ENCODE measurements at regions not wholly inside any gene's neighbourhood (a gene's known extent, or its start where the extent isn't known, plus 50 kb on each side); places are given as distances from the start of the nearest gene placed in this dataset.

GRCh38 chr16:80189476-80190175, 351.2 kb upstream of the DYNLRB2 start:
- Histone ChIP-seq H2BK15ac (ENCODE audit: low read depth, low read length) (no peak overlapping the region), H3K23ac (ENCODE audit: insufficient read length, low read depth, low read length) (no peak overlapping the region), H3K23me2 (ENCODE audit: insufficient read length, low read depth, low read length, poor library complexity, severe bottlenecking) (no peaks in the 10 kb centered on the region), H4K20me1 (ENCODE audit: control insufficient read depth, insufficient read depth, insufficient read length) (no peaks in the 10 kb centered on the region), H2BK5ac (ENCODE audit: insufficient read length, low read length) (no peak overlapping the region), H3T11ph (ENCODE audit: low read length) (no peak overlapping the region), H2BK20ac (ENCODE audit: low read depth, low read length, poor library complexity, severe bottlenecking) (no peak overlapping the region), H4K91ac (ENCODE audit: insufficient read length, low read depth, low read length) (no peak overlapping the region), H3K9me3 (ENCODE audit: control insufficient read depth, low read depth, low read length) (no peaks in the 10 kb centered on the region), H3K18ac (ENCODE audit: insufficient read length, low read depth, low read length) (no peak overlapping the region), H2BK120ac (ENCODE audit: low read depth, low read length, poor library complexity, severe bottlenecking) (no peak overlapping the region), H3K79me2 (ENCODE audit: insufficient read depth, low read length) (no peaks in the 10 kb centered on the region), H3K27me3 (ENCODE audit: insufficient read depth, low read length) (no peaks in the 10 kb centered on the region), H4K5ac (ENCODE audit: insufficient read length, low read depth, low read length) (no peak overlapping the region), H4K8ac (replicated peaks; ENCODE audit: insufficient read length, low read depth, low read length) (no peak overlapping the region), H3K4me1 (ENCODE audit: insufficient read depth, low read length) (no peaks in the 10 kb centered on the region), H3K27ac (ENCODE audit: insufficient read length, low read depth, low read length) (no peak overlapping the region), H2AFZ (ENCODE audit: low read length) (no peak overlapping the region), H3K9ac (ENCODE audit: extremely low read depth, insufficient read length, low read length) (no peak overlapping the region), H2BK12ac (ENCODE audit: insufficient read length, low read depth, low read length) (no peak overlapping the region), H3K14ac (ENCODE audit: insufficient read depth, low read length) (no peak overlapping the region), H3K79me1 (ENCODE audit: insufficient read depth, low read depth, low read length, poor library complexity, severe bottlenecking) (no peaks in the 10 kb centered on the region), H3K56ac (ENCODE audit: insufficient read length, low read depth, low read length) (no peak overlapping the region), H3K4me2 (ENCODE audit: insufficient read depth, insufficient read length, low read length) (no peak overlapping the region), H2AK5ac (ENCODE audit: insufficient read length, low read length) (no peak overlapping the region), H3K4ac (ENCODE audit: low read depth, low read length) (no peak overlapping the region)
- no peaks in the 10 kb centered on the region for H3K9me3 Mint-ChIP-seq
- H3K4me3 Mint-ChIP-seq, result no peak overlapping the region
- H3K4me1 Mint-ChIP-seq, result peaks cover 5 to 7% of the 10 kb centered on the region in 2 experiments; a peak in 3 of 4 replicates
- no peaks in the 10 kb centered on the region for H3K36me3 Mint-ChIP-seq (ENCODE audit: insufficient read depth in 1 of 3, low read depth in 3 of 3)
- WGBS (ENCODE audit: extremely low coverage, insufficient read length, low lambda C conversion rate), result no CpG with 5 or more reads among the region's 7 CpGs
- TF ChIP-seq, protein P1, sequence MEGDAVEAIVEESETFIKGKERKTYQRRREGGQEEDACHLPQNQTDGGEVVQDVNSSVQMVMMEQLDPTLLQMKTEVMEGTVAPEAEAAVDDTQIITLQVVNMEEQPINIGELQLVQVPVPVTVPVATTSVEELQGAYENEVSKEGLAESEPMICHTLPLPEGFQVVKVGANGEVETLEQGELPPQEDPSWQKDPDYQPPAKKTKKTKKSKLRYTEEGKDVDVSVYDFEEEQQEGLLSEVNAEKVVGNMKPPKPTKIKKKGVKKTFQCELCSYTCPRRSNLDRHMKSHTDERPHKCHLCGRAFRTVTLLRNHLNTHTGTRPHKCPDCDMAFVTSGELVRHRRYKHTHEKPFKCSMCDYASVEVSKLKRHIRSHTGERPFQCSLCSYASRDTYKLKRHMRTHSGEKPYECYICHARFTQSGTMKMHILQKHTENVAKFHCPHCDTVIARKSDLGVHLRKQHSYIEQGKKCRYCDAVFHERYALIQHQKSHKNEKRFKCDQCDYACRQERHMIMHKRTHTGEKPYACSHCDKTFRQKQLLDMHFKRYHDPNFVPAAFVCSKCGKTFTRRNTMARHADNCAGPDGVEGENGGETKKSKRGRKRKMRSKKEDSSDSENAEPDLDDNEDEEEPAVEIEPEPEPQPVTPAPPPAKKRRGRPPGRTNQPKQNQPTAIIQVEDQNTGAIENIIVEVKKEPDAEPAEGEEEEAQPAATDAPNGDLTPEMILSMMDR (conservative IDR thresholded peaks at IDR 0.05), result no peak
- H3K27me3 Mint-ChIP-seq (ENCODE audit: low read depth), result no peaks in the 10 kb centered on the region; the same call in 1 of the 2 replicates
- no peak for DNase-seq
- no peak overlapping the region for H3K27ac Mint-ChIP-seq

Data from H9 (cell line).